K562 (cell line): ENCODE measurements at regions not wholly inside any gene's neighbourhood (a gene's known extent, or its start where the extent isn't known, plus 50 kb on each side); places are given as distances from the start of the nearest gene placed in this dataset.

Experiments used
- JUN ChIP-seq, 2 experiments: sonication (generic) in 1 of 2; formaldehyde crosslinking in 1 of 2; IDR thresholded peaks; 2 replicates each; pipeline versions ENCODE4 v1.6.1 to v1.8.0; 2012 to 2022; ENCODE audit warnings: borderline replicate concordance in 2 of 2, mild to moderate bottlenecking in 2 of 2, improper control_type of control experiment in 1 of 2, low read depth in 1 of 2, low read length in 1 of 2, missing genetic modification reagents in 1 of 2
- POLR2A ChIP-seq: fragments of 450-650 bp; conservative IDR thresholded peaks from 2 replicates; pipeline ENCODE4 v1.6.1; 2016
- RFX5 ChIP-seq: IDR thresholded peaks from 2 replicates; pipeline ENCODE4 v1.6.1; 2011; ENCODE audit warnings: low read depth, mild to moderate bottlenecking, improper control_type of control experiment, low read length
- ZNF121 ChIP-seq: sonication (generic); formaldehyde crosslinking; conservative IDR thresholded peaks from 2 replicates; pipeline ENCODE4 v1.8.0; 2022; ENCODE audit warnings: missing genetic modification reagents
- TF ChIP-seq, protein P1 (sequence below), 2 experiments: fragments of 450-650 bp; formaldehyde crosslinking in 1 of 2; IDR thresholded peaks; 2 replicates each; pipeline versions ENCODE4 v1.4.0 to v1.6.1; 2014 to 2020; ENCODE audit warnings: mild to moderate bottlenecking in 2 of 2, borderline replicate concordance in 1 of 2, low read depth in 1 of 2
- TF ChIP-seq, protein P2 (sequence below): fragments of 150-350 bp; IDR thresholded peaks from 2 replicates; pipeline ENCODE4 v1.6.1; 2014; ENCODE audit warnings: low read depth, mild to moderate bottlenecking, low read length, borderline replicate concordance
- TF ChIP-seq, protein P3 (sequence below): sonication (generic); formaldehyde crosslinking; IDR thresholded peaks from 2 replicates; pipeline ENCODE4 v1.8.1; 2022; ENCODE audit warnings: missing genetic modification reagents

DNA sequence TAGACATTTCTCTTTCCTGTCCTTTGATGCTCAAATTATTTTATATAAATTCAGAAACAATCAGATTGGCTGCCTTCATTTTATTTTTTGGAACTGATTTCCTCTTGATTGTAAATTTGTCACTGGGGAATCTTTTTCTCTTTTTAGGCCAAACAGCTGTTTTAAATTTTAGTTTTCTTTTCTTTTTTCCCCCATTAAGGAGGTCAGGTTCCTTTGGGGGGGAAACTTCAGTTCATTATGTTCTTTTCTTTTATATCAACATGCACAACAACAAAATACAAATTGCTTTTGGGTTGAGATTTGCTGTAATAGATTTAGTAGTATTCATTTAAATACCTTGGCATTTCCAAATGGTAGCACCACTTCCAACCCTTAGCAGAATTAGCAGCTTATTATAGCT, 264.8 kb upstream of the SPRY2 start:
- no peak for TF ChIP-seq POLR2A
- no peak for TF ChIP-seq RFX5
- TF ChIP-seq, protein P1, sequence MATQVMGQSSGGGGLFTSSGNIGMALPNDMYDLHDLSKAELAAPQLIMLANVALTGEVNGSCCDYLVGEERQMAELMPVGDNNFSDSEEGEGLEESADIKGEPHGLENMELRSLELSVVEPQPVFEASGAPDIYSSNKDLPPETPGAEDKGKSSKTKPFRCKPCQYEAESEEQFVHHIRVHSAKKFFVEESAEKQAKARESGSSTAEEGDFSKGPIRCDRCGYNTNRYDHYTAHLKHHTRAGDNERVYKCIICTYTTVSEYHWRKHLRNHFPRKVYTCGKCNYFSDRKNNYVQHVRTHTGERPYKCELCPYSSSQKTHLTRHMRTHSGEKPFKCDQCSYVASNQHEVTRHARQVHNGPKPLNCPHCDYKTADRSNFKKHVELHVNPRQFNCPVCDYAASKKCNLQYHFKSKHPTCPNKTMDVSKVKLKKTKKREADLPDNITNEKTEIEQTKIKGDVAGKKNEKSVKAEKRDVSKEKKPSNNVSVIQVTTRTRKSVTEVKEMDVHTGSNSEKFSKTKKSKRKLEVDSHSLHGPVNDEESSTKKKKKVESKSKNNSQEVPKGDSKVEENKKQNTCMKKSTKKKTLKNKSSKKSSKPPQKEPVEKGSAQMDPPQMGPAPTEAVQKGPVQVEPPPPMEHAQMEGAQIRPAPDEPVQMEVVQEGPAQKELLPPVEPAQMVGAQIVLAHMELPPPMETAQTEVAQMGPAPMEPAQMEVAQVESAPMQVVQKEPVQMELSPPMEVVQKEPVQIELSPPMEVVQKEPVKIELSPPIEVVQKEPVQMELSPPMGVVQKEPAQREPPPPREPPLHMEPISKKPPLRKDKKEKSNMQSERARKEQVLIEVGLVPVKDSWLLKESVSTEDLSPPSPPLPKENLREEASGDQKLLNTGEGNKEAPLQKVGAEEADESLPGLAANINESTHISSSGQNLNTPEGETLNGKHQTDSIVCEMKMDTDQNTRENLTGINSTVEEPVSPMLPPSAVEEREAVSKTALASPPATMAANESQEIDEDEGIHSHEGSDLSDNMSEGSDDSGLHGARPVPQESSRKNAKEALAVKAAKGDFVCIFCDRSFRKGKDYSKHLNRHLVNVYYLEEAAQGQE (IDR thresholded peaks at IDR 0.05; ENCODE audit: borderline replicate concordance), result no peak
- TF ChIP-seq, protein P1 (CRISPR knock-in tag; IDR thresholded peaks at IDR 0.05; ENCODE audit: low read depth), result no peak
- TF ChIP-seq ZNF121, result no peak
- TF ChIP-seq, protein P2, sequence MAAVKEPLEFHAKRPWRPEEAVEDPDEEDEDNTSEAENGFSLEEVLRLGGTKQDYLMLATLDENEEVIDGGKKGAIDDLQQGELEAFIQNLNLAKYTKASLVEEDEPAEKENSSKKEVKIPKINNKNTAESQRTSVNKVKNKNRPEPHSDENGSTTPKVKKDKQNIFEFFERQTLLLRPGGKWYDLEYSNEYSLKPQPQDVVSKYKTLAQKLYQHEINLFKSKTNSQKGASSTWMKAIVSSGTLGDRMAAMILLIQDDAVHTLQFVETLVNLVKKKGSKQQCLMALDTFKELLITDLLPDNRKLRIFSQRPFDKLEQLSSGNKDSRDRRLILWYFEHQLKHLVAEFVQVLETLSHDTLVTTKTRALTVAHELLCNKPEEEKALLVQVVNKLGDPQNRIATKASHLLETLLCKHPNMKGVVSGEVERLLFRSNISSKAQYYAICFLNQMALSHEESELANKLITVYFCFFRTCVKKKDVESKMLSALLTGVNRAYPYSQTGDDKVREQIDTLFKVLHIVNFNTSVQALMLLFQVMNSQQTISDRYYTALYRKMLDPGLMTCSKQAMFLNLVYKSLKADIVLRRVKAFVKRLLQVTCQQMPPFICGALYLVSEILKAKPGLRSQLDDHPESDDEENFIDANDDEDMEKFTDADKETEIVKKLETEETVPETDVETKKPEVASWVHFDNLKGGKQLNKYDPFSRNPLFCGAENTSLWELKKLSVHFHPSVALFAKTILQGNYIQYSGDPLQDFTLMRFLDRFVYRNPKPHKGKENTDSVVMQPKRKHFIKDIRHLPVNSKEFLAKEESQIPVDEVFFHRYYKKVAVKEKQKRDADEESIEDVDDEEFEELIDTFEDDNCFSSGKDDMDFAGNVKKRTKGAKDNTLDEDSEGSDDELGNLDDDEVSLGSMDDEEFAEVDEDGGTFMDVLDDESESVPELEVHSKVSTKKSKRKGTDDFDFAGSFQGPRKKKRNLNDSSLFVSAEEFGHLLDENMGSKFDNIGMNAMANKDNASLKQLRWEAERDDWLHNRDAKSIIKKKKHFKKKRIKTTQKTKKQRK, result no peak
- TF ChIP-seq JUN (IDR thresholded peaks at IDR 0.05; ENCODE audit: borderline replicate concordance, low read depth, low read length), result no peak
- TF ChIP-seq JUN (CRISPR knock-in tag; IDR thresholded peaks at IDR 0.05; ENCODE audit: borderline replicate concordance), result no peak
- TF ChIP-seq, protein P3, sequence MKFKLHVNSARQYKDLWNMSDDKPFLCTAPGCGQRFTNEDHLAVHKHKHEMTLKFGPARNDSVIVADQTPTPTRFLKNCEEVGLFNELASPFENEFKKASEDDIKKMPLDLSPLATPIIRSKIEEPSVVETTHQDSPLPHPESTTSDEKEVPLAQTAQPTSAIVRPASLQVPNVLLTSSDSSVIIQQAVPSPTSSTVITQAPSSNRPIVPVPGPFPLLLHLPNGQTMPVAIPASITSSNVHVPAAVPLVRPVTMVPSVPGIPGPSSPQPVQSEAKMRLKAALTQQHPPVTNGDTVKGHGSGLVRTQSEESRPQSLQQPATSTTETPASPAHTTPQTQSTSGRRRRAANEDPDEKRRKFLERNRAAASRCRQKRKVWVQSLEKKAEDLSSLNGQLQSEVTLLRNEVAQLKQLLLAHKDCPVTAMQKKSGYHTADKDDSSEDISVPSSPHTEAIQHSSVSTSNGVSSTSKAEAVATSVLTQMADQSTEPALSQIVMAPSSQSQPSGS, result no peak
